HG03354 (cell line): ENCODE measurements at regions not wholly inside any gene's neighbourhood (a gene's known extent, or its start where the extent isn't known, plus 50 kb on each side); places are given as distances from the start of the nearest gene placed in this dataset.

Source experiments
- ATAC-seq: cut with Tn5 transposase; IDR thresholded peaks from one replicate; pipeline ENCODE4 v1.9.1; 2021; ENCODE audit warnings: mild to moderate bottlenecking; ENCODE audit not compliant: unreplicated experiment, poor library complexity, severe bottlenecking

DNA sequence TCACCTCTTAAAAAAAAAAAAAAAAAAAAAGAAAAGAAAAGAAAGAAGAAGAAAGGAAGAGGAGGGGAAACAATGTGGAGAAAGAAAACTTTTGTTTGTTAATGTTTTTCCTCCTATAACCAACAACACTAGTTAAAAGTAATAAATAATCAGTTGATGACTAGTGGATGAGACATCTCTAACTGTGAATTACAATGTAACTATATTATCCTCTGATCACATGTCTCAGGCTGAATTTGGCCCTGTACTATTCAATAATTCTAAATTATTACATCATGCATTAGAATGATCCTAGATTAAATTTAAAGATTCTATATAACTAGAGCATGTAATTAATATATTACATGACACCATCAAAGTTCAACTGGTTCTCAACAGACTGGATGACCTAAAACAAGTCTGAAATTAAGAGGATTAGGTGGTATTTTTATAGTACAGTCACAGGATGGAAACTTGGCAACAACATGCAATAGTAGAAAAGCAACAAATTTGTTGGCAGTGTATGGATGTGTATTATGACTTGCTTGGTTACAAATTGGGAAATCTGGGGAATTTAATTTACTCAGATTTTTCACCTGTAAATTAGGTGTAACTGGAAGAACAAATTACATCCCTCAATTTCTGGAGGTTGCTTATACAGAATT lies 269.3 kb upstream of the SETBP1 start:
- ATAC-seq = no peak

DNA sequence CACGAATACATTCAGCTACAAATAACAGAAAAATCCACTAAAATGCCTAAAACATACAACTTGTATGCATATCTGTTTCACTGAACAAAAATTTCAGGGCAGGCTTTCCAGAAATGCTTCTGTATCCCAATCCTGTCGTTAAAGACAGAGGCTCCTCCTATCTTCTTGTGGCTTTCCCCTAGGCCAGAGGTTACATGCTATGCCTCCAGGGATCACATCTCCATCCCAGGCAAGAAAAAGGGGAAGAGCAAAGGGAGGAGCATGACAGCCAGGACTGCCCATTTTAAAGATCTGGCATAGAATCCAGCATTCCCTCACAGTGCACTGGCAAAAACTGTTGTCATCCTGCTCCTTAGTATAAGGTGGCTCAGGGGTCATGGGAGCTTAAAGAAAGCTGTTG lies 268.7 kb upstream of the SETBP1 start:
- ATAC-seq = no peak

DNA sequence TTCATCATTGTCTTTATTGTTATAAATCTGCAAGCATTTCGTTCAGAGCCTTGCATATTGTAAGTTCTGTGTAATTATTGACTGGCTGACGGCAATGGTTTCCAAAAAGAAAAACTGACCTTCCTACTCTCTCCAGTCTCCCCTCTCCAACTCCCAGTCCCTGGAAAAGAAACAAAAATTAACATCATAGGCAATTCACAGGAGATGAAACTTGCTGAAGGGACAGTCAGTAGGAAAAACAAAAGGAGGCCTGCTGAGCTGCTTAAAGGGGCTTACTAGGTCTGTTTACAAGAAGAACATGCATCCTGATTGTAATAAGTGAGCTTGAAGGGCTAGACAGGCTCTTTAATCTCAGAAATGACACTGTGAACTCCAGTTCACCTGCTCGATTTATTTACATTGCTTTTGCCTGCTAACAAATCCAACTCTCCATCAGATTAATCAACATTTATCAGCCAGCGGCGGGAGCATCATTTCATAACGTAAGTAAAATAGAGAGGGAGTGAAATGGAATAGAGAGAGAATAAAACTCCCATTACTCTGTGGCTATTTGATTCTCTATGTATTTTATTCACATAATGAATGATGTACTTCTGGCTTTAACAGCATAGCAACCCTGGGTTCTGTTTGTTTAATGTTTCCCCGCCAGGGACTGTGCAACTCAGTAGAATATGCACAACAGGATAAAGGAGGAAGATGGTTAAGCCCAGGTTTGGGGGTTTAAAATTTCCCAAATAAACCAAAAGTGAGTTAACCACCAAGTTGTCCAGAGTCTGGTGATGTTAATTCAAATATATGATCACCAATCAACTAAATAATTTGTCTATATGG lies 256.7 kb upstream of the SETBP1 start:
- no peak for ATAC-seq

DNA sequence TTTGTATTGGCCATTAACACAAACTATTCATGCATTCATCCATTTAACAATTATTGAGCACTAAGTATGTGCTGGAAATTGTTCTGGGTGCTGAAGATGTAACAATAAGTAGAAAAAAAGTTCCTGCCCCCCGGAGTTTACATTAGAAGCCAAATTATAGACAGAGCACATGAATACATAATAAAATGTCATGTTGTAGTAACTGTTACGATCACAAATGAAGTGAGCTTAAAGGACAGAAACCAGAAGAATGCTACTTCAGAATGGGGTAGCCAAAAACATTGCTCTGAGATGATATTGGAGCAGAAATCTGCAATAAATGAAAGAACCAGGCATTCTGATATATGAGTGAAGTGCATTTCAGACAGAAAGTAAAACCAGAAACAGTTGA lies 256.0 kb upstream of the SETBP1 start:
- no peak for ATAC-seq

DNA sequence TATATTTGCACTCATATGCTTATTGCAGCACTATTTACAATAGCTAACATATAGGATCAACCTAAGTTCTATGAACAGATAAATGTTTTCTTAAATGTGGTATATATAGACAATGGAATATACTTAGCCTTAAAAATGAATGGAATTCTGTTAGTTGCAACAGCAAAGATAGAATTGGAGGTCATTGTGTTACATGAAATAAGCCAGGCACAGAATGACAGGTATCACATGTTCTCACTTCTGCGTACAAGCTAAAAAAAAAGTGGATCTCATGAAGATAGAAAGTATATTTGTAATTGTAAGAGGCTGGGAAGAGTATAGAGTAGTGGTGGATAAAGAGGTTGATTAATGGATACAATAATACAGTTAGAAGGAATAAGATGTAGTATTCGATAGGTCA lies 255.5 kb upstream of the SETBP1 start:
- no peak for ATAC-seq

DNA sequence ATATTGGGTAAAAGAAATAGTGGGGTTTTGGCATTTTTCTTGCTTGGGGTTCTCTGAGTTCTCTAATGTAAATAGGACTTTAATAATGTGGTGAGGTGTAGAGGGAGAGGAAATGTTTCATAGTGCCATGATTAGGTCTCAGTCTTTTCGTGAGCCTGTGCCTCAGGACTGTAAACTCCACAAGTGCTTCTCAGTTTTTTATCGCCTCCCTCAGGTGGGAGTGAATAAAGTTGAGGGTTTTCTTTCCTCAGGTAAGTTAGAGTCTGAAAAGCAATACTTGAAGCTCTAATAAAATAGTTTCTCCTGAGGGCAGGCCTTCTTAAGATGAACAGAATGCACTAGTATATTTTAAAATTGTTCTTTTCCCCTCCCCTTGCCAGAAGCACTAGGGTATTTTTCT lies 243.1 kb upstream of the SETBP1 start:
- ATAC-seq = no peak

DNA sequence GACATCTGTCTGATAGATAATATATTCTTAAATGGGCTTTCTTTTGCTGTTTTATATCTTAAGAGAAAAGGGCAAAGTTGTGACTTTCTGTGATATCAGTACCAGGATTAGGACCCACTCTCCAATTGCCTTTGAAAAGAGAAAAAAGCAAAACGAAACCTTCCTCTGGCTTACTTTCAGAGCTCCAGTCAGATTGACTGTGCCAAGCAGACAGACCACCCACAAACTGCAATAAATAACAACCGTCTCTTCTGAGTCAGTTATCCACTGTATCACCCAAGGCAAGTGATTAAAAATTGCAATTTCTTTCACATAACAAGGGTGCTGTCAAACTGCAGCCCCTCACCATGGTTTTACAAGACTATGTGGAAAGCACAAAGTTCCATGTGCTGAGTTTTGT lies 230.5 kb upstream of the SETBP1 start:
- ATAC-seq = no peak

DNA sequence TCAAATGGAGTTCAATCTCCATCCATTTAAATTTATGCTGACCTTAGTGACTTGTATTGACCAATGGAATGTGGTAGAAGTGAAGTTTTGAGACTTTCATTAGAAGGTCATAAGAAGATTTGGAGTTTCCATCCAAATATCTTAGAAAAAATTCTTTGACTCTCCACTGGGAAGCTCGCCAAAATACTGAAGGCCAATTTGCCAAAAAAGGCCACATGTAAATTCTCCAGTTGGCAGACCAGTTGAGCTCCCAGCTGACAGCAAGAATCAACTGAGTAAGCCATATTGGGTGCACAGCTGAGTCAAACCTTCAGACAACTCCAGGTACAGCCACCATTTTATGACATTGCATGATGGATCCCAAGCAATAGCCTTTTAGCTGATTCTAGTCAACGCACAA lies 228.3 kb upstream of the SETBP1 start:
- no peak for ATAC-seq

DNA sequence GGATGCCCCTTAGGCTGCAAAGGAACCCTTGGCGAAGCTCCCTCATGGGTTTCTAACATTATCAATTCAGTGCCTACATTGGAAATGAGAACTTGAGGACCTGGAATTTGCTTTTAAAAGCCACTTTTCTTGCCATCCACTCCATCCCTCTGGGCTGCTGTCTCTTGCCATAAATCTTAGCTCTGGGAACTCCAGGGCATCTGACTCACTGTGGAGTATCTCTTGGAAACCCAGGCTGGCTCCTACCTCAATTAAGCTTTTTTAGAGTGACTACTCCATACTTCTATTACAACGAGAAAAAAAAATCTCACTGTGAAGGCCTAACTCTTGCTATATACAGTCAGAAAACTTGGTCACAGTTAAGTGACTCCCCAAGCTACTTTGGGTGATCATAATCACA lies 227.2 kb upstream of the SETBP1 start:
- no peak for ATAC-seq

DNA sequence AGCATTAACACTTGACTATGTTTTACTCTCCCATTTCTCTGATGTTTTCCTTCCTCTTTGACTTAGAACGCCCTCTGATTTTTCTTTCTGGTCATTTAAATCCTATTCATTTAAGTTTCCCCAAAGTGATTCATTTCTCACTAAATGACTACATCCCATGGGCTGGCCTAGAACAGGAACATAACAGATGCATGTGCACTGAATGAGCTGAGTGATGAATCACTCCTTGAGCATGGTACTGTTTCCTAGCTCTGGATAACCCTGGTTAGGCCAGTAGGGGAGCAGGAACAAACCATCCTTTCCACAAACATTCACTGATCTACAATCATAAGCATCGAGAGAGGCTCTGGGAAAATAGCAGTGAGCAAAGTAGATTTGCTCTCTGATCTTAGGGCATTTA lies 221.9 kb upstream of the SETBP1 start:
- no peak for ATAC-seq

DNA sequence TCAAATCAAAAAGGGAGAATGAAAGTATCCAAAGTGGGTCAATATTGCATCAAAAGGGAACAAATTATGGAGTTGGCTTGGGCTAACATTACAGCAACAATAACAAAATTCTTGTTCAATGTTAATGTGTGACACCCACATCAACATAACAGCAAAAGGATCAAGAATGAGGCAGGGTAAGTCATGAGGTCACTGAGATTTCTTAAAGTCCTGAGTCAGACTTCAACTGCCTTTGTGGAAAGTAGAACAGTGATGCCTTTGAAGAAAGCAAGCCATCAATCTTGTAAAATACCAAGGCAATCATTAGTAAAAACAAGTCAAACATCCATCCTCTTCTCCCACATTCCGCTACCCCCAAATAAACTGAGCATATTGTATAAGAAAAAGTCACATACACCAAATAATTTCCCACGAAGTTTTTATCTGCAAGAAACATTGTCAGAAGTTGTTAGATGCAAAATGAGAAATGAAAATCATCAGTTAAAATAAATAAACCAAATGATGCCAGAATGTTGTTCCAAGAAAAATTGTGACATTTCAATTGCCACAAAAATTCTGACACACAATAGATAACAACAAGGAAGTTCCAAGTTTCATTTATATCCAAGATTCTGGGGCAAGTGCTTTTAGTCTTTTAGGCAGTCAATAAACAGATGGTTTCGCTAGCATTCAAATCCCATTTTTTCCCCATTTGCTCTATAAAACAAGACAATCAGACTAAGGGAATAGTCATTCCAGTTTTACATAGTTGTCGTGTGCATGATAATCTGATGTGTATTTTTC lies 216.1 kb upstream of the SETBP1 start:
- ATAC-seq = no peak

DNA sequence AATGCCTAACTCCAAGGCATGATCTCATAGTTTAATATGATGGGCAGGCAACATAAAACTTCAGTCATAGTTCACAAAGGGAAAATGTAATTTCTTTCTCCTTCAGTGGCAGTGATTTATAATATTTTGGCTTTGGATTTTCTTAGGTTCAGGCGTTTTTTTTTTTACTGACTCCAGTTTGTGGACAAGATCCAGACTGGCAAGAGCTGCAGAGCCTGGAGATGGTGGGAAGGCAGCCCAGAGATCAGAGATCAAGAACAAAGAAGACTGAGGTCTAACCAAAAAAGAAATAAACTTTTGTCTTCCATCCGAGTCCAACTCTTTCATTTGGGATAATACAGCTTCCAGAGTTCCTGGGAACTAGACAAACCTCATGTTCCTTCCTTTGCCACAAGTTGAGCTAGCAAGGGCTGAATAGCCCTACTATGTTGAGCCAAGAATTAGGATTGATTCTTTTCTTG lies 215.3 kb upstream of the SETBP1 start:
- ATAC-seq = no peak

DNA sequence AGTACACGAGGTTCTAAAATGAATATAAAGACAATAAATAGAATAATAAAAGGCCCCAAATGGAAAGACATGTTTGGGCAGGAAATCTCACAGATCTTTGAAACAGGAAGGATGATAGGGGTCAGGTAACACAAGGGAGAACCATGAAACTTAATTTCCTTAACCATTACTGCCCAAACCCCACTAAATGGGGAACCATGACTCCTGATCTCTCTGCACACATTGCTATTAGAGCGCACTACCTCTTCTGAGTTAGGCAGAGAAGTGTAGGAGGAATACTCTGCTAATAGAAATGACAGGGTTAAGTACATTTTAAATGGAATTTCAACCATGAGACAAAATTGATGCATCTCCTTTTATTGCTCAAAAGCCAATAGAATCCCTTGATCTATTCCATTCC lies 213.7 kb upstream of the SETBP1 start:
- no peak for ATAC-seq

DNA sequence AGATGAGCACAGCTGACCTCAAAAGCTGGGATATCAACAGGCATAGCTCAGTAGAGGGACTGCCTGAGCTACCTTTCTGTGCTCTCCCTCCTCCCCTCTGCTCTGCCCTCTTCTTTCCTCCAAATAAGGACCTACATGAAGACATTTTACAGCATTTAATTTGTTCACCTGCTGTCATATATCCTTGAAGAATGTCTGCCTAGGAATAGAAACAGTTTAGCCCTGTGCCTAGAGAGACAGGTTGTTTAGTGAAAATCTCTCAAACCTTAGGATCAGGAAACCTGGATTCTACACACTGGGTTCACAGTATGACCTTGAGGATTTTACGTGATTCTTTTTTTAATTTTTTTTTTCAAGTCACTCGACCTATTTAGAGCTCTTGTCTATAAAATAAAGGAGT lies 213.0 kb upstream of the SETBP1 start:
- no peak for ATAC-seq

DNA sequence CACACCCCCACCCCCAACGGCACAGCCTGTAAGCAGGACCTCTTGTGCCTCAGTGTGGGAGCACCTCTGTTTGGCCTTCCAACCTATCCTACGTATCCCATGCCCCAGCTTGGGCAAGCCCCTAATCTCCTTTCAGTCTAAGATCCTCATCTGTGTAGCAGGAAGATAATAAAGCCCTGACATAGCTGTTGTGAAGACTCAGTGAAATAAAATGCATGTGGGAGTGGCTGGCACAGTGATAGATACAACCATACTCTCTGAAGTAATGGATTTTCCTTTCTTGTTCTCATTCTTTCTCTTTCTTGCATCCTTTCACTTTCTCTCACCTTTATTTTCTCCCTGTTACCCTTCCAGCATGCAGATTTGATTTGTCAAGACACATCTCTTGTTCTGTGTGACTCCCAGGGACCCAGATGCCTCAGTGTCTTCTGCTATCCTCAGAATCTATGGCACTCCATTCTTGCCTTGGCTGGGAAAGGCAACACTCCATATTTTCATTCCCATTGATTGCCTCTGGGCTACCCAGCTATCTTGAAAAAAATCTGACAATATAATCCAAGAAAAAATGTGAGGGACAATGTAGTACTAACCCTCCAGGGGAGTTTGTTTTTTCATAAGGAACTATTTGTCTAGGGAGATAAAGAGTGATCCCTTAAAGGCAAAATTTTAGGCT lies 207.2 kb upstream of the SETBP1 start:
- ATAC-seq = no peak

DNA sequence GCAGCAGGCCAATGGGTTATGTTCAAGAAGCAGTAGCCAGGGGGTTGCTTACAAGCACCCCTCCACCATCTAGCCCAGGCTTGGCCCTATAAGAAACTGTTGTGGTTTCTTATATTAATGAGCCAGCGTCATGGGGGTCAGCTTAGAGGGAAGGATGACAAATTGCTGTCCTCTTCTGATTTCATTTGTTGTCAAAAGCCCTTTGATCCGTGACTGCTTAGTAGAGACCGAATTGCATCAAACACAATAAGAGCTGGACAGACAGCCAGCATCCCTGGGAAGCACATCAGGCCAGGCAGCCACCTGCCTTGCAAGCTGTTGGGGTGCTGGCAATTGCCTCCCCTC lies 206.6 kb upstream of the SETBP1 start:
- no peak for ATAC-seq

DNA sequence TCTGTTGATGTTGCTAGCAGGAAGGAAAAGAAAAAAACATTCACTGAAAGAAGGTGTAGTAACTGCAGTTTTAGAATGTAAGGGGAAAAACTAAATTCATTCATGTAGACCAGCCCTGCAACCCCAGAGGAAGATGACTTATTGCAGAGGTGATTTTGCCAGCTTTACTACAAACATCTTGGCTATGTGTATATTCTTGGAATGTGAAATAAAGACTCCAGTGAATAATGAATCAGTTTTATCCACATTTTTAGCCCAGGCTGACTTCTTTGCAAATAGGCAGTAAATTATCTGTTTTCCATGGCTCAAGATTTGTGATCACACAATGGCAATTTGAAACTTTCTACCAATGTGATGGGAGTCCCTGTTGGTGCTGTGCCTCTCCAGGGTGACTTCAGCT lies 206.1 kb upstream of the SETBP1 start:
- no peak for ATAC-seq

DNA sequence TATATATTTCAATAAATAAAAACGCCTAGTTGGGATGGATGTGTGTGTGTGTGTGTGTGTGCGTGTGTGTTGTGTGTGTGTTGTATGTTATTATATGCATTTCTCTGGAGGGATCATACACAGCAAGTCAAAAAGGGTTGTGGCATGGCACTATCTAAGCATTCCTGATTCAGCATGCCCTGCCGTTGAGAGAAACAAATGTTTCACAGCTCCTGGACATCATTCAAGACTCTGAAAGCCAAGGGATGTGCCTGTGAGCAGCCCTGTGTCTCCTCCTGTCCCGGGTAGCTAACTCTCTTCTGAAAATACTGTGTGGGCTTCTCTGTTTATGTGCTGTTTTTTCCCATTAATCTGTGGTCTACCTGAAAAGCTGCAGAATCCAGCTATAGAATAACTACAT lies 197.9 kb upstream of the SETBP1 start:
- no peak for ATAC-seq

DNA sequence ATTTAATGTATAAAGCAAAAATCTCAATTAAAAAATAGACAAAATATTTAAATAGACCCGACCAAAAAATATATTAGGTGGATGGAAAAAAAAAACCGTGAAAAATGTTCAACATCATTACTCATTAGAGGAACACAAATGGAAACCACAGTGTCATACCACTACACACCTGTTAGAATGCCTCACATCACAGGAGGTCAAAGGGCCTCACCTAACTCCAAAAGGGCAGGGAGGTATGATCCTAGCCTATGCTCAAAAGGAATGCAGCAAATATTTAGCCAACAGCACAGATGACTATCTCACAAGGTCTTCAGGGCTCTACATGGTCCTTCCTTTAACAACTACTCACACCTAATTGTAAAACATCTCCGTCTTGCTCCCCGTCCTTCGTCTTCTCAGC lies 185.5 kb upstream of the SETBP1 start:
- ATAC-seq = no peak

DNA sequence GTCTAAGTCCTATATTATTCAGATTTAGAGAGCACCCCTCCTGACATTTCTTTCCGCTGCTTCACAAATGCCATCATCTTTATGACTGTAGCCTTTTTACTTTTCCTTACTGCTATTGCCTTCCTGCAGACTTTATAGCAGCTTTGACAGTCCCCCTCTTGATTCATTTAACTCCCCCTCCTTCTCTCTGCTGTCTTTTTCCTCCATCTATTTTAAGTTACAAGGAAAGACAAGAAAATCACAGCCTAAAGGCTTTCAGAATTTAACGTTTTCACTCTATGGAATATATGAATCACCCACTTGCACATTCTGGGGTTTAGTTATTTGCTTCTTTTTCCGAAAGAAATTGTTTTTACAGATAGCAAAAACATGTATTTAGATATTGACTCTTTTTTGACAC lies 183.4 kb upstream of the SETBP1 start:
- no peak for ATAC-seq
